Karpas-422 (cell line): ENCODE measurements at regions not wholly inside any gene's neighbourhood (a gene's known extent, or its start where the extent isn't known, plus 50 kb on each side); places are given as distances from the start of the nearest gene placed in this dataset.

Source experiments
- DNase-seq: peaks from one replicate; pipeline ENCODE4 v3.0.0-alpha.2; 2015
- H2AFZ ChIP-seq: fragments of 200-600 bp; sonication (generic); 2 replicates; pipeline ENCODE4 v1.6.1; 2014; ENCODE audit warnings: antibody characterized with exemption, low read length, mixed read lengths
- H3K27ac ChIP-seq: fragments of 200-600 bp; sonication (generic); 2 replicates; pipeline ENCODE4 v1.5.1; 2014; ENCODE audit warnings: mild to moderate bottlenecking, low read length, moderate library complexity
- H3K27me3 ChIP-seq: fragments of 200-600 bp; sonication (generic); 2 replicates; pipeline ENCODE4 v1.6.1; 2014; ENCODE audit warnings: low read length, mixed read lengths
- H3K36me3 ChIP-seq: fragments of 200-600 bp; sonication (generic); 2 replicates; pipeline ENCODE4 v1.6.1; 2014; ENCODE audit warnings: low read length, mixed read lengths; ENCODE audit not compliant: insufficient read depth
- H3K4me1 ChIP-seq: fragments of 200-600 bp; sonication (generic); 2 replicates; pipeline ENCODE4 v1.6.1; 2014; ENCODE audit warnings: mild to moderate bottlenecking, low read length, mixed read lengths
- H3K4me2 ChIP-seq: fragments of 200-600 bp; sonication (generic); 2 replicates; pipeline ENCODE4 v1.6.1; 2014; ENCODE audit warnings: low read length, low read depth, mild to moderate bottlenecking; ENCODE audit not compliant: poor library complexity, severe bottlenecking
- H3K4me3 ChIP-seq: fragments of 200-600 bp; sonication (generic); 2 replicates; pipeline ENCODE4 v1.5.1; 2014; ENCODE audit warnings: mild to moderate bottlenecking, antibody characterized with exemption, low read length, mixed read lengths
- H3K79me2 ChIP-seq: fragments of 200-600 bp; sonication (generic); 2 replicates; pipeline ENCODE4 v1.6.1; 2014; ENCODE audit warnings: mild to moderate bottlenecking, low read length, mixed read lengths
- H3K9ac ChIP-seq: fragments of 200-600 bp; sonication (generic); 2 replicates; pipeline ENCODE4 v1.6.0; 2014; ENCODE audit warnings: low read length
- H3K9me2 ChIP-seq: fragments of 200-600 bp; sonication (generic), shearing (Covaris generic); replicated peaks from 2 replicates; pipeline ENCODE4 v1.6.0; 2014; ENCODE audit warnings: mild to moderate bottlenecking, low read length, moderate library complexity; ENCODE audit not compliant: insufficient read depth
- H3K9me3 ChIP-seq: fragments of 300-700, 200-600 bp; sonication (generic); 2 replicates; pipeline ENCODE4 v1.6.1; 2014; ENCODE audit warnings: low read length, mixed read lengths
- H4K20me1 ChIP-seq: fragments of 200-600 bp; sonication (generic); 2 replicates; pipeline ENCODE4 v1.6.1; 2014; ENCODE audit warnings: mild to moderate bottlenecking, antibody characterized with exemption, low read length, low read depth; ENCODE audit not compliant: insufficient read depth

DNA sequence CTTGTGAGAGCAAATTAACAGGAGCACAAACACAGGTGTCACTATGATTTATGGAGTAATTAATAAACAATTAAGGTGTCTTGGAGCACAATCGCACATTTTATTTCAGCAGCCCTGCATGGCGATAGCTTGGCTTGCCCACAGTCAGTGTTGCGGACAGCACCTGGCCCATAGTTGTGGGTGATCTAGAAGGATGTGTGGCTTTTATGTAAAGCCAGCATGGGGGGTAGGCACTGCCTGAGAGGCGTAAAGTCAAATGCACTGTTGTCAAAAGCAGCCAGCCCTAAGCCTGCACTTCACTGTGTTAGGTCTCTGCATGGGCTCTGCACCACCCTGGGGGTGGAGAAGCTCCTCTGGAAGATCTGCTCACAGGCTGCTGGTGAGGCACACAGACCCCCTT is 177.4 kb upstream of the PPP2R3A start:
- H3K9me3 ChIP-seq = no peaks in the 10 kb centered on the region
- DNase-seq = no peak

DNA sequence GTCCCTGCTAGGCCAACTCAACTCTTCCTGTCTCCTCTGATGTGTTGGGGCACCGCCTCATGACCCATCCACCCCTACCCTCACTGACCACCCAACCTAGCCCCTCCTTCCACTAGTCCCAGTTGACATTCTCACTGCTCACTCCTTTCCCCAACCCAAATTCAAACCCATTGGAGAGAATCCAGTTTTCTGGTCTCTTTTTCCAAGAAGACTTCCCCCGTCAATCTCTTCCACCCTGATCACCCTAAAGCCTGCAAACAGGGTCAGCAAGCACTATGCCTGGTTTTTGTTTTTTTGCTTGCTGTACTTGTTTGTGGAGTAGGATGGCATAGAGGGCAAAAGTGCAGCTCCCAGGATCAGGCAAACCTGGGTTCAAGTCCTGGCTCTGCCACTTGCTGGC is 176.6 kb upstream of the PPP2R3A start:
- no peak overlapping the region for H3K27ac ChIP-seq
- DNase-seq = no peak
- no peak overlapping the region for H3K4me2 ChIP-seq
- H3K4me3 ChIP-seq = no peak overlapping the region
- H3K27me3 ChIP-seq = no peaks in the 10 kb centered on the region
- H3K9me2 ChIP-seq = no peaks in the 10 kb centered on the region
- H3K9ac ChIP-seq = no peak overlapping the region
- no peaks in the 10 kb centered on the region for H3K9me3 ChIP-seq
- no peak overlapping the region for H2AFZ ChIP-seq
- peaks cover 12% of the 10 kb centered on the region for H3K4me1 ChIP-seq
- H3K79me2 ChIP-seq = no peaks in the 10 kb centered on the region
- H3K36me3 ChIP-seq = no peaks in the 10 kb centered on the region
- no peaks in the 10 kb centered on the region for H4K20me1 ChIP-seq

More for the DNA sequence above, 177.4 kb upstream of the PPP2R3A start:
- Histone ChIP-seq H3K27me3 (no peaks in the 10 kb centered on the region), H4K20me1 (no peaks in the 10 kb centered on the region), H3K4me2 (no peak overlapping the region), H3K27ac (no peak overlapping the region), H3K9me2 (no peaks in the 10 kb centered on the region), H3K4me1 (peaks cover 12% of the 10 kb centered on the region), H3K79me2 (no peaks in the 10 kb centered on the region), H3K36me3 (no peaks in the 10 kb centered on the region), H2AFZ (no peak overlapping the region), H3K9ac (no peak overlapping the region), H3K4me3 (no peak overlapping the region)

DNA sequence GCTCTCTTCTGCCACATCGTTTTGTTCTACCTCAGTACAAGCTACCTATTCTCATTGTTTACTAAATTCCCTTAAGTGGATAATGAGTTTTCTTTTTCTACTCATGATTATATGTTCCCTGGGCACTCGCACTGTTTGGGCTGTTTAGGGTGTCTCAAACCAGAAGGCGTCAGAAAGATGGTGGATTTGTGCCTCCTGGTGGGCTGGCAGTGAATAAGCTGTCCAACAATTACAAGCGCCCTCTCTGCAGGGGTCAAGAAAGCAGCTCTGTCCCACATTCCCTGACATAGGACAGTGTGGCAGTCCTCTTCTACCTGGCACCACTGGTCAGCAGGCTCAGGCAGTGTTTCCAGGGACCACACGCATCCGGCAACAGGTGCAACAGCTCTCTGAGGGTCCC is 173.4 kb upstream of the PPP2R3A start:
- H4K20me1 ChIP-seq = no peaks in the 10 kb centered on the region
- H3K4me1 ChIP-seq = no peaks in the 10 kb centered on the region
- H3K27me3 ChIP-seq = no peaks in the 10 kb centered on the region
- no peaks in the 10 kb centered on the region for H3K9me2 ChIP-seq
- no peak overlapping the region for H3K27ac ChIP-seq
- no peak overlapping the region for H3K4me3 ChIP-seq
- no peak overlapping the region for H2AFZ ChIP-seq
- DNase-seq = peak; percentile 70
- H3K9me3 ChIP-seq = no peaks in the 10 kb centered on the region
- H3K9ac ChIP-seq = no peak overlapping the region
- no peaks in the 10 kb centered on the region for H3K79me2 ChIP-seq
- H3K4me2 ChIP-seq = no peak overlapping the region
- H3K36me3 ChIP-seq = no peaks in the 10 kb centered on the region

DNA sequence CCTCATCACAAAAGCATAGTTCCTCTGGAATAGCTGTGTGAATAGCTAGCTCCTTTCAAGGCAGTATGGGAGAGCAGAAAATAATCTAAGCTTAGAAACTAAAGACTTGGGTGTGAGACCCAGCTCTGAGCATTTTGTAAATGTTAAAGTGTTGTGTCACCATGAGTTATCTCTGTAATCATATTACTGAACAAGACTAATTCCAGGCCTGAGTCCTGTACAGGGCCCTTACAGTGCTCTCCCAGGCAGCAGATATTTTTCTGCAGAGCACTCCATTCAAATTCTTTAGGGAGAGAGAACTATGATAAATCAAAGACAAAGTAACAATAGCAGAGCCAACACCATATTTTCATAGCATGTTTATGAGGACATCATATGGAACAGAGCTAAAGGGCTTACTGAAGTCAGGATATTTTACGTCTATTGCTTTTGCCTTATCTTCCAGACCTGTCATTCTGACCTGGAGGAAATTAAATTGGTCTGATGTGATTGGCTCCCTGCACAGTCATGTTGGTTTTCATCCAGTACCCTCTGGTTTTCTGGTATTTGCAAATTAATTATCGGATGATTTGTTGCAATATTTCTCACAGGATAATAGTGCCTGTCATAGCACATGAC is 172.6 kb upstream of the PPP2R3A start:
- Histone ChIP-seq H3K36me3 (no peaks in the 10 kb centered on the region), H3K27me3 (no peaks in the 10 kb centered on the region), H3K79me2 (no peaks in the 10 kb centered on the region), H3K9ac (no peak overlapping the region), H4K20me1 (no peaks in the 10 kb centered on the region), H3K4me2 (no peak overlapping the region), H3K9me3 (no peaks in the 10 kb centered on the region), H3K9me2 (no peaks in the 10 kb centered on the region), H3K4me3 (no peak overlapping the region), H2AFZ (no peak overlapping the region), H3K4me1 (no peaks in the 10 kb centered on the region), H3K27ac (no peak overlapping the region)
- no peak for DNase-seq

DNA sequence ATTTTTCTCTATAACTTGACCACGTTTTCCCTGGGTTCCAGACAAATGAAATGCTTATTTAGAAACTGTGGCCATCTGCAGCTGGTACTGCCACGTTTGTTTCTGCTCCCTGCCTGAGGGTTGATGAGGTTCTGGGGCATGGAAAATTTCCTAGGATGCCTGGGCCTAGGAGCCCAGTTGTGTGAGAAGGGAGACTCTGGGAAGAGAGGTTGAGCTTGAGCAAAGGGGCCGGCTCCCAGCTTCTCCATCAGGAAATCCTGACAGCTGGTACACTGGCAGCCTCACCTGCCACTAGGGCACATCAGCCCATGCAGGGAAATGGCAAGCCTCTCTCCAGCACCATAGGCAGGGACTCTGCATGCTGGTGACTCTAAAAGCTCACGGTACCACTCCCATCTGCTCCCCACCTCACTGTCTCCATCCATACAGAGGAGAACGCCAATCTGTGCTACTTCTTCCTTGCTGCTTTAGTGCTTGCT is 165.4 kb upstream of the PPP2R3A start:
- no peak overlapping the region for H3K9ac ChIP-seq
- no peak for DNase-seq
- H3K9me2 ChIP-seq = no peaks in the 10 kb centered on the region
- H3K27me3 ChIP-seq = no peaks in the 10 kb centered on the region
- H3K4me1 ChIP-seq = no peaks in the 10 kb centered on the region
- no peaks in the 10 kb centered on the region for H4K20me1 ChIP-seq
- H3K36me3 ChIP-seq = no peaks in the 10 kb centered on the region
- no peak overlapping the region for H2AFZ ChIP-seq
- H3K4me2 ChIP-seq = no peak overlapping the region
- H3K9me3 ChIP-seq = no peaks in the 10 kb centered on the region
- no peak overlapping the region for H3K27ac ChIP-seq
- H3K79me2 ChIP-seq = no peaks in the 10 kb centered on the region
- H3K4me3 ChIP-seq = no peak overlapping the region

DNA sequence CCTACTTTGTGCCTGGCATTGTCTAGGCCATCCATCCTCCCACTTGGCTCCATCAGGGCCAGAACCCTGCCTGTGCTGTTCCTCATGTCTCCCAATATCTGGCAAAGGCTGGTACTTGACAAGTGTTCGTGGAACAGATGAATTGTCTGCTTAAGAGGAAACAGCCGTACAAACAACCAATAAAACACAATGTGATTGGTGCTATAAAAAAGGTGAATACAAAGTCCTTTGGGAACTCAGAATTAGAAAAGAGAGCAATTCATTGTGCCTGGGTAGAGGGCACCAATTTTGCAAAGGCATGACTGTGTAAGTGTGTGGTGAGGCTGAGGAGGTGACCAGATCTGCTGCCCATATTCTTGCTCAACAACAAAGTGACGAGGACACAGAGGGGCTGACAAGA is 164.5 kb upstream of the PPP2R3A start:
- Histone ChIP-seq H3K27ac (no peak overlapping the region), H2AFZ (no peak overlapping the region)
- no peak for DNase-seq

DNA sequence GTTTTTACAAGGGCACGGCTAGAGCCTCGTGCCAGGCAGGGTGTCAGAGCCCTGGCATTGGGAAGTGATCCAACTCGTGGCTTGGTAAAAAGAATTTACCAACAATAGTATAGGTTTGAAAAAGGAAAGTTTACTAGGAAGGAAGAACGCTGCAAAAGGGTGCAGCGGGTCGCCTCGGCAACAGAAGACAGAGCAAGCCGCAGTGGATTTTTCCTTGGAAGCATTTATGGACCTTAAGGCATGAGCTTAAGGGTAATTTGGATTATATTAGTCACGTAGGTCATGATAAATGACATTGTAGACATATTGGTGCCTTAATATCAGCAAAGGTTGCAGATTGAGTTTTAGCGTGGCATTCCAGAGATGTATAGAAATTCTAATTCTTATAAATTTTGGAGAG is 163.4 kb upstream of the PPP2R3A start:
- no peaks in the 10 kb centered on the region for H3K4me1 ChIP-seq
- H3K9me2 ChIP-seq = no peaks in the 10 kb centered on the region
- DNase-seq = no peak

More for the DNA sequence above, 164.5 kb upstream of the PPP2R3A start:
- no peaks in the 10 kb centered on the region for H4K20me1 ChIP-seq
- no peak overlapping the region for H3K4me2 ChIP-seq
- no peak overlapping the region for H3K9ac ChIP-seq
- no peaks in the 10 kb centered on the region for H3K9me2 ChIP-seq
- no peaks in the 10 kb centered on the region for H3K36me3 ChIP-seq
- H3K4me1 ChIP-seq = no peaks in the 10 kb centered on the region
- no peaks in the 10 kb centered on the region for H3K79me2 ChIP-seq
- no peaks in the 10 kb centered on the region for H3K27me3 ChIP-seq
- no peak overlapping the region for H3K4me3 ChIP-seq
- H3K9me3 ChIP-seq = no peaks in the 10 kb centered on the region

DNA sequence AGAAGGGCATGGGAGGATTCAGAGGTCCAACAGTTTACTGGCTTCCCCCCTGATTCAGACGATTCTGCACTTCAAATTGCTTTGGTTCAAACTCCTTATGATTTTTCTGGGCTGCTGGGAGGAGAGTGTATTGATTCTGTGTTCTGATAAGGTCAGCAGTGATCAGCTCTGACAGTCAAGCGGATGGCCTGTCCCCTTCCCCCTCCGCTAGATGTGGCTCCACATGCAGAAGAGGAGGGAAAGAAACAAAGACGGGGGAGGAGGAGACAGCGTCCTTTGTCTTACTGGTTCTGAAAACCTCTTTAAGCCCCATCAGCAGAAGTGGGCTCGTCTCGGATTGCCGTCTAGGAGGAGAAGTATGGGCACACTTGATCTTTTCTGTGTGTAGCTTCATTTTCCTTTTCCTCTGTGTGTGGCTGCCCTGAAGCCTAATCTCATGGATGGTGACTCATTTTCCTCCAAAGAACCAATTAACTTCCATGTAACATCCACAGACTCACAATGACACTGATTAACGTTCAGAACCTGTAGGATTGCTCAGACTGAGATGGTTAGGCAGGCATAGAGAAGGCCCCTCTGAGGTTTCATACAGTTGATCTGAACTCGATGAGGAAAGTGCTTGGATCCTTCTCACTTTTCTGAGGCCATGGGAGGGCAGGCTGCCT is 162.4 kb upstream of the PPP2R3A start:
- H2AFZ ChIP-seq = no peak overlapping the region

More for the DNA sequence above, 163.4 kb upstream of the PPP2R3A start:
- no peaks in the 10 kb centered on the region for H4K20me1 ChIP-seq
- no peaks in the 10 kb centered on the region for H3K79me2 ChIP-seq
- no peak overlapping the region for H3K9ac ChIP-seq
- H3K36me3 ChIP-seq = no peaks in the 10 kb centered on the region
- H3K27me3 ChIP-seq = no peaks in the 10 kb centered on the region
- no peak overlapping the region for H2AFZ ChIP-seq
- H3K4me2 ChIP-seq = no peak overlapping the region
- H3K9me3 ChIP-seq = no peaks in the 10 kb centered on the region
- H3K4me3 ChIP-seq = no peak overlapping the region
- no peak overlapping the region for H3K27ac ChIP-seq

More for the DNA sequence above, 162.4 kb upstream of the PPP2R3A start:
- H3K27ac ChIP-seq = no peak overlapping the region
- H3K4me2 ChIP-seq = no peak overlapping the region
- no peaks in the 10 kb centered on the region for H3K36me3 ChIP-seq
- H3K9me2 ChIP-seq = no peaks in the 10 kb centered on the region
- H3K4me3 ChIP-seq = no peak overlapping the region
- H3K9me3 ChIP-seq = no peaks in the 10 kb centered on the region
- no peaks in the 10 kb centered on the region for H3K27me3 ChIP-seq
- H3K79me2 ChIP-seq = no peaks in the 10 kb centered on the region
- DNase-seq = no peak
- H3K4me1 ChIP-seq = no peaks in the 10 kb centered on the region
- no peaks in the 10 kb centered on the region for H4K20me1 ChIP-seq
- H3K9ac ChIP-seq = no peak overlapping the region
